ENCODE measurements at regions not wholly inside any gene's neighbourhood (a gene's known extent, or its start where the extent isn't known, plus 50 kb on each side); places are given as distances from the start of the nearest gene placed in this dataset.

DNA sequence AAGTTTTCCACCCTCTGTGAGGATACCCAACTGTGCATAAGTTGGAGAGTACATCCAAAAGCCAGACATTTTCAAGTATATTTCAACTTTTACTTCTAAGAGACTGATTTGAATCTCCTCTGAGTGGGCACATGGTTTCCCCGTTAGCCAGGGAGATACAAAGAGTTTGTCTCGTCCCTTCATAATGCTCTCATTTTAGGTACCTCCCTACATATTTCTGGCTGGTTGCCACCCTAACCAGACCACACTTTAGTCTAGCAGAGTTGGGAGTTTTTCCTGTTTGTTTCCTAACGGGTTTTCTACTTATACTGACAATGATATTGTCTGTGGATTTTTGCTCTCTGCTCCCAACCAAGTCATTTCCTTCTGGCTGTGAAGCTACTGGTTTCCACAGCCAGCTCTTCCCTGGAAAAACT, 180.3 kb downstream of the CCDC71L start:
- no peak for DNase-seq

GRCh38 chr7:106480161-106480579, 180.8 kb downstream of the CCDC71L start:
- DNase-seq = no peak

DNA sequence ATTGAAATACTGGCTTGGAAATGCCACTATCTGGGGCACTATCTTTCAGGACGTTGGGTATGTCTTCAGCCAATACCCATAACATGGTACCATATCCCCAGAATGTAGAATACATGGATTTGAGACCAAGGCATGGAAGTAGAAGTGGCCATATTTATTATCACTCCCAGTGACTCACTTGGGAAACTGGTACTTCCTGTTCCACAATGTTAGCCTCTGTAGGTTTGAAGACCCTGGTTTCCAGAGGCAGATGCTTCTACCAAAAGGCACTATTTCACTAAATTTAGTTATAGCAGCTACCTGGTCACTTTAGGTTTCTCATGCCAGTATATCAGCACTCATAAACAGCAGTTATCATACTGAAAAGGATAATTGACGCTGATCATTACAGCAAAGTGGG, 184.2 kb downstream of the CCDC71L start:
- no peak for DNase-seq

DNA sequence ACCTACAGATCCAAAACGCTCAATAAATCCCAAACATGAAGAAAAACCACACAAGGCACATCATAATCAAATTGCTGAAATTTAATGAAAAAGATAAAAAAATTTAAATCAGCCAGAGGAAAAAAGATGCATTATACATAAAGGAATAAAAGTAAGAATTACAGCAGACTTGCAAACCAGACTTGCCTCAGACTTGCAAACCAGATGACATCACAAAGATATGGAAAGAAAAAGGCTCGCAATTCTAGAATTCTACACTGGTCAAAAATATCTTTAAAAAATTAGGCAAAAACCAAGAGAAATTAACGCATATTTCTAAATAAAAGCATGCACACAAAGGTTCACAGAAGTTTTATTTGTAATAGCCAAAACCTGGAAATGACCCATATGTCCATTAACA, 188.0 kb upstream of the NAMPT start:
- no peak for DNase-seq

- no peak for DNase-seq
Measured at GRCh38 chr7:106471686-106472440, 187.1 kb upstream of the NAMPT start.

GRCh38 chr7:106471021-106471420, 186.2 kb upstream of the NAMPT start:
- DNase-seq = no peak

DNA sequence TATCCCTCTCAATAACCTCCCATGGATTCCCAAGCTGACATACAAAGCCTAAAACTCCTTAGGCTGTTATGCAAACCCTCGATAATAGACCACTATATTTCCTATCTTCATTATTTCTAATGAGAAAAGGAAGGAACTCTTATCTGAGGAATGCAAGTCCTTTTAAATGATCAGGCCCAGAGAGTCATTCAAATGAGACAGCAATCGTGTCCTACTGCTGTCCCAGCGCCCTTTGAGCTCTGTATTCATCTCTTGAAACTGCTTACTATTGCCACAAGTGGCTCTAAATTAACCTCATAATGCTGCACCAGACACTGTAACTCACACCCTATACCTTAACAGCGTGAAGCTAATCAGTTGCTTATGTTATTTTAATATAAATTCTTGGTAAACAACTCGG, 182.1 kb upstream of the NAMPT start:
- DNase-seq = no peak

GRCh38 chr7:106465704-106466468, 181.1 kb upstream of the NAMPT start:
- no peak for DNase-seq

DNA sequence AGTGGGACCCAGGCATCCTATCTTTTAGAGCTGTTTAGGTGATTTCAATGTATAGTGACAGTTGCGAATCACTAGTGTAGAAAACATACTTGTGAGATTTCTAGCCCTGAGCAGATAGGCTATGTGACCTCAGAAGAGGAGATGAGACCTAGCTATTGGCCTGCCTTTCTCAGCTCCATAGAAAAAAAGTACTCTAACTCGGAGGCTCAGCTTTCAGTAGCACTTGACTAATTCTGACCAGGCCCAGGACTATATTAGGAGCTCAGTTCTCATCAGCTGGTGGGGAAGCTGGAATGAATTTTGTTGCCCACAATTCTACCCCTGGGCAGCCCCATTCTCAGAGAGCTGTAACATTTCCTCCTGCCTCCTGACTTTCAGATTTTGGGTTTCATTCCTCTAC, 179.9 kb upstream of the NAMPT start:
- DNase-seq = no peak

- DNase-seq = no peak
Measured at GRCh38 chr7:106463851-106464611, 179.2 kb upstream of the NAMPT start.

- DNase-seq = no peak
Measured at GRCh38 chr7:106462914-106463482, 178.2 kb upstream of the NAMPT start.

DNA sequence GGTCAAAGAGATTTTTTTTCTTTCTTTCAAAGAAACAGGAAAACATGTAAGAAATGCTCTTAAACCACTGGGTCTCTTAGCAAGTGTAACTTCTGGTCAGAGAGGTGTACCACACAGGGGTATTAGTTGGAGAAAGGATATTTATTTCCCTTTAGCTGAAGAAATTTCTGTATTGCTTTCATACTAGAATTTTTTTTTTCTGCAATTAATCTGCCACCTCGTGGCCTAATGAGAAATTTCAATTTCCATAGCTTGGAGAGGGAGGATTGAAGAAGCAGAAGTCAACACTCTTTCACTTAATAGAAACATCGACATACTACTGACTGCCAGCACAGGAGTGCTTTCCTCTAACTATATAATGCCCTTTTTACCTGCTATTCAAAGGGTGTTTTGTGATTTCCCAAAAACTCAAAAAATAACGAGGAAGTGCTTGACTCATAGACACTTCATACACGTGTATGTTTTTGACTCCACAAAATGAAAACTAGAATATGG, 177.6 kb upstream of the NAMPT start:
- DNase-seq = peak; percentile 27

DNA sequence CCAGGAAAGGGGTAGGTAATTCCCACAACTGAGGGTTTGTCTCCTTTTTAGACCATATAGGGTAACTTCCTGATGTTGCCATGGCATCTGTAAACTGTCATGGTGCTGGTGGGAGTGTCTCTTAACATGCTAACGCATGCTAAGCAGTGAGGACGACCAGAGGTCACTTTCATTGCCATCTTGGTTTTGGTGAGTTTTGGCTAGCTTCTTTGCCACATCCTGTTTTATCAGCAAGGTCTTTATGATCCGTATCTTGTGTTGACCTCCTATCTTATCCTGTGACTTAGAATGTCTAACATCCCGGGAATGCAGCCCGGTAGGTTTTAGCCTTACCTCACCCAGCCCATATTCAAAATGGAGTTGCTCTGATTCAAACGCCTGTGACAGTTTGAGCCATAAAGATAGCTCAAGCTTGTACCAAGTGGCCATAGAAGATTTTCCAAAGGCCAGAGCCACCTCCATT, 176.0 kb upstream of the NAMPT start:
- no peak for DNase-seq

DNA sequence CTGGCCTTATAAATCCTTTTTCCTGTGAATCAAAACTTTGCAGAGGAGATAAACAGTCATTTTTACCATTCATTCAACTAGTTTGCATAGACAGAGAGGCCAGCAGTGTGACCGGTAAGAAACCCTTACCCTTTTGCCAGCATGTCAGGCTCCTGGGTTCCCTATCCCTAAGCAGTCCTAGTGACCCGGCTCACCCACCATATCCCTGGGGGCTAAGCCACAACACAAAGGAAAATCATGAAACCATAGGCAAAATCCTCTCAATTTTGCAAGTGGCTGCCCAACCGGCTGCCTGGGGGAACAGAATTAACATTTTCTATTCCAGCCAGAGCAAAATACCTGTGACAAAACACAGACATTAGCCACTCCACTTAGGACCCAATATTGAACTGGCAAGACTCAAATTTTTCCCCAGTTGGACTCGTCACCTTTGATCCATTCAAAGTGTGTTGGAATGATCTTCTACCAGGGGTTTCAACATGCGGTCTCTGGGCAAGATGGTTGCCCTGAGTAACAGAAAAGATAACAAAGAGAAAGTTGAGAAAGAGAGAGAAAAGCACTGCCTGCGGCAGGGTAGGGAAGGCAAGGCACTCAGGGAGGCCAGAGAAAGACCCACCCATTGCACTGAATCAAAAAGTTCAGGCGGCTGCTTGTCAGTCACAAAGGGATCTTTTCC, 174.8 kb upstream of the NAMPT start:
- DNase-seq = no peak

- DNase-seq = no peak
Measured at GRCh38 chr7:106457678-106458077, 172.9 kb upstream of the NAMPT start.

DNA sequence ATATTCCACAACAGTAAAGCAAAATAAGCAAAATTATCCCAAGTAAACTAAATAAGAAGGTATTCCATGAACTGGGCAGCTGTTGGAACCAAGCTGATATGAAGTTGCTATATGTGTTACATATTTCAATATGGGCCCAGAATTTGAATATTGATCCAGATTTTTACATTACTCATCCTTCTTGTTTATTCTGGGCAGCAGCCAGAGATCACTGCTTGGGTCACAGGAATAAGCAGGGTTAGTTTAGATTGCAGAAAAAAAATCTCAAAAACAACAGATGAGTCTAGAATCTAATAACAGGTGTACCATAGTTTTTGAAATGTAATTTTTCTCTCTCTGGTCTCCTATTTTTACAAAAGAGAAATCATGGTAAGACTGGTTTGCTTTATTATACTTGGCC, 171.5 kb upstream of the NAMPT start:
- no peak for DNase-seq

GRCh38 chr7:106452031-106452851, 167.5 kb upstream of the NAMPT start:
- DNase-seq = no peak

- no peak for DNase-seq
Measured at GRCh38 chr7:106451171-106451570, 166.4 kb upstream of the NAMPT start.

DNA sequence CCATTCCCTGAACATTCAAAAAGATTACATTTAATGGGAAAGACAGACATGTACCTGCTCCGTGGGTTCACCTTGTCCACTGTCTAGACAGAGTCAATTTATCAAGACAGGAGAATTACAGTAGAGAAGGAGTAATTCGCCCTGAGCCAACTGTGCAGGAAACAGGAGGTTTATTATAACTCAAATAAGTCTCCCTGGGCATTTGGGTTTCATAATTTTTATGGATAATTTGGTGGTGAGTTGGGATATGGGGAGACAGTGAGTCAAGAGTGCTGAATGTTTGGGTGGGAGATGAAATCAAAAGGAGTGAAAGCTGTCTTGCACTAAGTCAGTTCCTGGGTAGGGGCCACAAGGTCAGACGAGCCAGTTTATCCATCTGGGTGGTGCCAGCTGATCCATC, 165.9 kb upstream of the NAMPT start:
- no peak for DNase-seq

- DNase-seq = no peak
Measured at GRCh38 chr7:106448992-106449859, 164.4 kb upstream of the NAMPT start.
